ENCODE measurements at regions not wholly inside any gene's neighbourhood (a gene's known extent, or its start where the extent isn't known, plus 50 kb on each side); places are given as distances from the start of the nearest gene placed in this dataset.
"Not testable (repeated sequence)": the region's sequence is repeated elsewhere in the genome, so short reads cannot be mapped to it uniquely, and the experiment has no call there.

DNA sequence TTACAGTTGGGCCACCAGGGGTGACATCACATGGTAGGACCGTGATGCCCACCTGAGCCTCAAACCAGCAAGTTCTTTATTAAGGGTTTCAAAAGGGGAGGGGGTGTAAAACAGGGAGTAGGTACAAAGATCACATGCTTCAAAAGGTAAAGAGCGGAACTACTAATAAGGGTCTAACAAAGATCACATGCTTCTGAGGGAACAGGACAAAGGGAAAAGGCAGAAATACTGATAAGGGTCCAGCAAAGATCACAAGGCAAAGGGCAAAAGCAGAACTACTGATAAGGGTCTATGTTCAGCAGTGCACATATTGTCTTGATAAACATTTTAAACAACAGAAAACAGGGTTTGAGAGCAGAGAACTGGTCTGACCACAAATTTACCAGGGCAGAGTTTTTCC is 246.8 kb upstream of the ARHGEF26 start:
- TF ChIP-seq, protein P1, sequence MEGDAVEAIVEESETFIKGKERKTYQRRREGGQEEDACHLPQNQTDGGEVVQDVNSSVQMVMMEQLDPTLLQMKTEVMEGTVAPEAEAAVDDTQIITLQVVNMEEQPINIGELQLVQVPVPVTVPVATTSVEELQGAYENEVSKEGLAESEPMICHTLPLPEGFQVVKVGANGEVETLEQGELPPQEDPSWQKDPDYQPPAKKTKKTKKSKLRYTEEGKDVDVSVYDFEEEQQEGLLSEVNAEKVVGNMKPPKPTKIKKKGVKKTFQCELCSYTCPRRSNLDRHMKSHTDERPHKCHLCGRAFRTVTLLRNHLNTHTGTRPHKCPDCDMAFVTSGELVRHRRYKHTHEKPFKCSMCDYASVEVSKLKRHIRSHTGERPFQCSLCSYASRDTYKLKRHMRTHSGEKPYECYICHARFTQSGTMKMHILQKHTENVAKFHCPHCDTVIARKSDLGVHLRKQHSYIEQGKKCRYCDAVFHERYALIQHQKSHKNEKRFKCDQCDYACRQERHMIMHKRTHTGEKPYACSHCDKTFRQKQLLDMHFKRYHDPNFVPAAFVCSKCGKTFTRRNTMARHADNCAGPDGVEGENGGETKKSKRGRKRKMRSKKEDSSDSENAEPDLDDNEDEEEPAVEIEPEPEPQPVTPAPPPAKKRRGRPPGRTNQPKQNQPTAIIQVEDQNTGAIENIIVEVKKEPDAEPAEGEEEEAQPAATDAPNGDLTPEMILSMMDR (IDR thresholded peaks at IDR 0.05), result not testable (repeated sequence)
- not testable (repeated sequence) for TF ChIP-seq EP300 (IDR thresholded peaks at IDR 0.05); POLR2A (IDR thresholded peaks at IDR 0.05; ENCODE audit: low read length); HDAC2 (IDR thresholded peaks at IDR 0.05); RAD21 (conservative IDR thresholded peaks at IDR 0.05 in 1 of 2, IDR thresholded peaks at IDR 0.05 in 1 of 2)
- TF ChIP-seq, protein P2, sequence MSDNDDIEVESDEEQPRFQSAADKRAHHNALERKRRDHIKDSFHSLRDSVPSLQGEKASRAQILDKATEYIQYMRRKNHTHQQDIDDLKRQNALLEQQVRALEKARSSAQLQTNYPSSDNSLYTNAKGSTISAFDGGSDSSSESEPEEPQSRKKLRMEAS (IDR thresholded peaks at IDR 0.05), result not testable (repeated sequence)

Measured in A549 (cell line).